GM23338 (cell line): ENCODE measurements at regions not wholly inside any gene's neighbourhood (a gene's known extent, or its start where the extent isn't known, plus 50 kb on each side); places are given as distances from the start of the nearest gene placed in this dataset.

Source experiments
- ATAC-seq: fragments of 200-7000 bp; cut with Tn5 transposase; 3 replicates; pipeline ENCODE4 v1.9.1; 2020
- DNase-seq: peaks from one replicate; pipeline ENCODE4 v3.0.0-alpha.2; 2015; ENCODE audit warnings: low spot score
- H2AFZ ChIP-seq: fragments of 200-600 bp; sonication (generic); 2 replicates; pipeline ENCODE4 v1.8.0; 2016; ENCODE audit warnings: antibody characterized with exemption, mild to moderate bottlenecking, moderate library complexity
- H3F3A ChIP-seq: fragments of 200-600 bp; sonication (generic); replicated peaks from 2 replicates; pipeline ENCODE4 v1.8.0; 2017; ENCODE audit warnings: antibody characterized with exemption, mixed run types, low read depth
- H3K27ac ChIP-seq: fragments of 200-600 bp; sonication (generic); 2 replicates; pipeline ENCODE4 v1.6.1; 2016; ENCODE audit warnings: low read depth
- H3K27me3 ChIP-seq: fragments of 200-600 bp; sonication (generic); 2 replicates; pipeline ENCODE4 v1.8.0; 2016; ENCODE audit warnings: mild to moderate bottlenecking, mixed run types, moderate library complexity; ENCODE audit not compliant: insufficient read depth
- H3K36me3 ChIP-seq: fragments of 200-600 bp; sonication (generic); 2 replicates; pipeline ENCODE4 v1.8.0; 2016; ENCODE audit warnings: mild to moderate bottlenecking; ENCODE audit not compliant: insufficient read depth
- H3K4me1 ChIP-seq: fragments of 200-600 bp; sonication (generic); 2 replicates; pipeline ENCODE4 v1.8.0; 2016; ENCODE audit warnings: mild to moderate bottlenecking, moderate library complexity; ENCODE audit not compliant: insufficient read depth
- H3K4me2 ChIP-seq: fragments of 200-600 bp; sonication (generic); 2 replicates; pipeline ENCODE4 v1.7.1; 2017; ENCODE audit warnings: mixed run types
- H3K4me3 ChIP-seq: fragments of 200-600 bp; sonication (generic); 2 replicates; pipeline ENCODE4 v1.6.1; 2016; ENCODE audit warnings: mixed run types
- H3K79me2 ChIP-seq: fragments of 200-600 bp; sonication (generic); replicated peaks from 2 replicates; pipeline ENCODE4 v1.8.0; 2017; ENCODE audit warnings: mild to moderate bottlenecking; ENCODE audit not compliant: insufficient read depth
- H3K9me2 ChIP-seq: fragments of 200-600 bp; sonication (generic); 2 replicates; pipeline ENCODE4 v1.8.0; 2017; ENCODE audit not compliant: insufficient read depth
- H4K20me1 ChIP-seq: fragments of 200-600 bp; sonication (generic); replicated peaks from 2 replicates; pipeline ENCODE4 v1.8.0; 2017; ENCODE audit warnings: mild to moderate bottlenecking; ENCODE audit not compliant: insufficient read depth
- H3K27ac Mint-ChIP-seq: 2 replicates; pipeline ENCODE4 v1.8.0; 2020; ENCODE audit warnings: inconsistent platforms, mild to moderate bottlenecking, moderate library complexity, mixed read lengths
- H3K27me3 Mint-ChIP-seq: 3 replicates; pipeline ENCODE4 v1.8.0; 2022; ENCODE audit warnings: low read depth, mild to moderate bottlenecking, moderate library complexity, mixed read lengths, inconsistent platforms; ENCODE audit not compliant: insufficient read depth, poor library complexity
- H3K36me3 Mint-ChIP-seq: 3 replicates; pipeline ENCODE4 v1.8.0; 2021; ENCODE audit warnings: low read depth, mild to moderate bottlenecking, inconsistent platforms, moderate library complexity, mixed read lengths
- H3K4me1 Mint-ChIP-seq: 3 replicates; pipeline ENCODE4 v1.8.0; 2020; ENCODE audit warnings: mild to moderate bottlenecking, inconsistent platforms, mixed read lengths
- H3K4me3 Mint-ChIP-seq: 3 replicates; pipeline ENCODE4 v1.8.0; 2021; ENCODE audit warnings: moderate library complexity, mild to moderate bottlenecking, inconsistent platforms, mixed read lengths
- H3K9me3 Mint-ChIP-seq: 3 replicates; pipeline ENCODE4 v1.8.0; 2020; ENCODE audit warnings: moderate library complexity, mild to moderate bottlenecking, inconsistent platforms, mixed read lengths
- CREB1 ChIP-seq: fragments of 250-450 bp; sonication (Bioruptor Pico); IDR thresholded peaks from 2 replicates; pipeline ENCODE4 v1.5.0; 2020; ENCODE audit warnings: low read depth, mild to moderate bottlenecking, moderate library complexity
- CTCF ChIP-seq, 2 experiments: fragments of 200-600 bp in 1 of 2; sonication (generic) in 1 of 2; conservative IDR thresholded peaks; 2 replicates each; pipeline versions ENCODE4 v1.5.1 to v1.6.1; 2016 to 2017; ENCODE audit warnings: antibody characterized with exemption in 2 of 2, low read depth in 2 of 2, mild to moderate bottlenecking in 2 of 2, moderate library complexity in 1 of 2
- EZH2 ChIP-seq: fragments of 200-600 bp; sonication (generic); IDR thresholded peaks from one replicate; pipeline ENCODE4 v1.8.0; 2017; ENCODE audit warnings: antibody characterized with exemption, mild to moderate bottlenecking, low read depth; ENCODE audit not compliant: unreplicated experiment
- EZH2phosphoT487 ChIP-seq: fragments of 200-600 bp; sonication (generic); IDR thresholded peaks from one replicate; pipeline ENCODE4 v1.8.1; 2018; ENCODE audit warnings: antibody characterized with exemption; ENCODE audit not compliant: unreplicated experiment
- JUNB ChIP-seq: IDR thresholded peaks from one replicate; pipeline ENCODE4 v1.6.1; 2016; ENCODE audit warnings: antibody characterized with exemption; ENCODE audit not compliant: unreplicated experiment
- NANOG ChIP-seq: IDR thresholded peaks from 2 replicates; pipeline ENCODE4 v1.6.1; 2016; ENCODE audit warnings: antibody characterized with exemption, borderline replicate concordance
- POLR2AphosphoS5 ChIP-seq: IDR thresholded peaks from 2 replicates; pipeline ENCODE4 v1.6.1; 2016; ENCODE audit warnings: antibody characterized with exemption, low read depth
- REST ChIP-seq: IDR thresholded peaks from one replicate; pipeline ENCODE4 v1.6.1; 2018; ENCODE audit warnings: antibody characterized with exemption; ENCODE audit not compliant: unreplicated experiment
- STAT1 ChIP-seq: IDR thresholded peaks from one replicate; pipeline ENCODE4 v1.6.1; 2016; ENCODE audit warnings: antibody characterized with exemption; ENCODE audit not compliant: unreplicated experiment
- ZNF114 ChIP-seq: fragments of 250-450 bp; sonication (Bioruptor Pico); IDR thresholded peaks from 2 replicates; pipeline ENCODE4 v1.5.0; 2020; ENCODE audit warnings: mild to moderate bottlenecking, moderate library complexity

- Histone ChIP-seq H3K9me2 (peaks cover under 1% of the 10 kb centered on the region; the same call in 1 of the 2 replicates), H3K4me1 (no peaks in the 10 kb centered on the region), H3K79me2 (no peaks in the 10 kb centered on the region), H3K27ac (no peak overlapping the region), H3K4me2 (no peak overlapping the region), H3K27me3 (no peaks in the 10 kb centered on the region), H3F3A (no peaks in the 10 kb centered on the region), H4K20me1 (no peaks in the 10 kb centered on the region), H3K36me3 (no peaks in the 10 kb centered on the region), H2AFZ (no peak overlapping the region), H3K4me3 (no peak overlapping the region)
- H3K27ac Mint-ChIP-seq, result no peak overlapping the region
- DNase-seq (no peak), ATAC-seq (no peak)
- H3K36me3 Mint-ChIP-seq, result no peaks in the 10 kb centered on the region
- no peaks in the 10 kb centered on the region for H3K4me1 Mint-ChIP-seq
- no peaks in the 10 kb centered on the region for H3K27me3 Mint-ChIP-seq
- TF ChIP-seq NANOG (no peak), JUNB (no peak), EZH2phosphoT487 (no peak), POLR2AphosphoS5 (no peak), EZH2 (no peak), CREB1 (CRISPR knock-in tag) (no peak), CTCF (conservative IDR thresholded peaks at IDR 0.05; ENCODE audit: low read depth in 2 of 2) (no peak), STAT1 (no peak), ZNF114 (CRISPR knock-in tag) (no peak)
- no peaks in the 10 kb centered on the region for H3K9me3 Mint-ChIP-seq
- H3K4me3 Mint-ChIP-seq, result no peak overlapping the region
Observed at GRCh38 chr1:220957233-220957605, 78.0 kb downstream of the HLX start.

DNA sequence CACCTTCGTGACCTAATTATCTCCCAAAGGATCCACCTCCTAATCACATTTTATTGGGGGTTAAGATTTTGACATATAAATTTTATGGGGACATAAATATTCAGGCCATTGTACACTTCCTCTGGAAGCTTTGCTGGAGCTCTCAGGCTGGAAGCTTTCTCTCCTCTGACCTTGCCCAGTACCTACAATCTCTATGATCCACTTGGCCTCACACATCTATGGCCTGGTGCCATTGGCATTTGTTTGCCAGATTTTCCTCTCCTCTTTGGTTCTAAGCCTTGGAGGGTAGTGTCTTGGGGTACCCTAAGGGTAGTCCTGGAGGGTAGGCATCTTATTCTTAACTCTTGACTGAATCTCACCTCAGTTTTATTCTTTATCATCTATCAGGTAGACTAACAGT is 79.0 kb downstream of the HLX start:
- no peaks in the 10 kb centered on the region for H3F3A ChIP-seq
- no peak overlapping the region for H3K4me3 Mint-ChIP-seq
- no peaks in the 10 kb centered on the region for H3K79me2 ChIP-seq
- TF ChIP-seq REST, result no peak
- no peak for TF ChIP-seq EZH2
- TF ChIP-seq POLR2AphosphoS5, result no peak
- no peak for TF ChIP-seq EZH2phosphoT487
- ATAC-seq (no peak), DNase-seq (no peak)
- H3K36me3 ChIP-seq, result no peaks in the 10 kb centered on the region
- H2AFZ ChIP-seq, result no peak overlapping the region
- H3K27me3 Mint-ChIP-seq, result no peaks in the 10 kb centered on the region
- no peaks in the 10 kb centered on the region for H3K9me3 Mint-ChIP-seq
- no peaks in the 10 kb centered on the region for H3K36me3 Mint-ChIP-seq
- no peak overlapping the region for H3K27ac ChIP-seq
- H3K4me2 ChIP-seq, result no peak overlapping the region
- no peaks in the 10 kb centered on the region for H4K20me1 ChIP-seq
- H3K4me1 Mint-ChIP-seq, result no peaks in the 10 kb centered on the region
- no peaks in the 10 kb centered on the region for H3K4me1 ChIP-seq
- peaks cover 8% of the 10 kb centered on the region; the same call in 1 of the 2 replicates for H3K9me2 ChIP-seq
- no peaks in the 10 kb centered on the region for H3K27me3 ChIP-seq
- H3K4me3 ChIP-seq, result no peak overlapping the region
- no peak overlapping the region for H3K27ac Mint-ChIP-seq
